Liver (tissue), 8 donors: ENCODE measurements at regions not wholly inside any gene's neighbourhood (a gene's known extent, or its start where the extent isn't known, plus 50 kb on each side); places are given as distances from the start of the nearest gene placed in this dataset.

Experiments
- DNase-seq: peaks from one replicate; pipeline ENCODE4 v3.0.0-alpha.2; 2017; ENCODE audit warnings: low spot score
- H3K27ac ChIP-seq, 2 donors: one replicate each; pipeline ENCODE4 v1.7.0; 2013; ENCODE audit warnings: inconsistent platforms in 2 of 2, low read length in 2 of 2, control low read depth in 1 of 2, low read depth in 1 of 2, mild to moderate bottlenecking in 1 of 2
- H3K27me3 ChIP-seq, 4 donors: one replicate each; pipeline versions ENCODE4 v1.6.1 to v1.7.0; 2013; ENCODE audit warnings: low read length in 3 of 4, inconsistent platforms in 1 of 4, mild to moderate bottlenecking in 1 of 4, moderate library complexity in 1 of 4; ENCODE audit not compliant: control insufficient read depth in 4 of 4, insufficient read depth in 4 of 4
- H3K36me3 ChIP-seq, 4 donors: one replicate each; pipeline versions ENCODE4 v1.6.1 to v1.7.0; 2013; ENCODE audit warnings: low read length in 3 of 4, mild to moderate bottlenecking in 3 of 4, low read depth in 1 of 4, moderate library complexity in 1 of 4; ENCODE audit not compliant: control insufficient read depth in 4 of 4, insufficient read depth in 3 of 4
- H3K4me1 ChIP-seq, 4 donors: one replicate each; pipeline versions ENCODE4 v1.6.1 to v1.7.0; 2013; ENCODE audit warnings: low read length in 3 of 4, mild to moderate bottlenecking in 3 of 4, moderate library complexity in 1 of 4; ENCODE audit not compliant: control insufficient read depth in 4 of 4, insufficient read depth in 4 of 4
- H3K4me3 ChIP-seq, 3 donors: one replicate each; pipeline versions ENCODE4 v1.6.1 to v1.7.0; 2013; ENCODE audit warnings: low read length in 3 of 3, control low read depth in 1 of 3, low read depth in 1 of 3, mild to moderate bottlenecking in 1 of 3
- H3K9ac ChIP-seq, 2 donors: one replicate each; pipeline ENCODE4 v1.7.0; 2013; ENCODE audit warnings: low read length in 2 of 2, mild to moderate bottlenecking in 2 of 2, moderate library complexity in 2 of 2, control low read depth in 1 of 2, low read depth in 1 of 2
- H3K9me3 ChIP-seq, 4 donors: one replicate each; pipeline versions ENCODE4 v1.6.1 to v1.7.0; 2013; ENCODE audit warnings: low read length in 3 of 4; ENCODE audit not compliant: control insufficient read depth in 4 of 4
- EGR1 ChIP-seq, 2 donors: IDR thresholded peaks; 2 replicates each; pipeline ENCODE4 v1.6.1; 2016 to 2018; ENCODE audit warnings: antibody characterized with exemption in 2 of 2, low read depth in 2 of 2
- FOXA2 ChIP-seq: IDR thresholded peaks from 2 replicates; pipeline ENCODE4 v1.6.1; 2016; ENCODE audit warnings: antibody characterized with exemption
- GABPA ChIP-seq, 2 donors: IDR thresholded peaks in 1 of 2; conservative IDR thresholded peaks in 1 of 2; 2 replicates each; pipeline ENCODE4 v1.6.1; 2016; ENCODE audit warnings: antibody characterized with exemption in 2 of 2, mild to moderate bottlenecking in 1 of 2, moderate library complexity in 1 of 2
- HNF4A ChIP-seq, 2 donors: conservative IDR thresholded peaks; 2 replicates each; pipeline ENCODE4 v1.6.1; 2016; ENCODE audit warnings: antibody characterized with exemption in 2 of 2, mild to moderate bottlenecking in 2 of 2
- HNF4G ChIP-seq: IDR thresholded peaks from 2 replicates; pipeline ENCODE4 v1.6.1; 2016; ENCODE audit warnings: antibody characterized with exemption
- JUND ChIP-seq, 2 donors: IDR thresholded peaks; 2 replicates each; pipeline ENCODE4 v1.6.1; 2016; ENCODE audit warnings: antibody characterized with exemption in 2 of 2
- NR2F2 ChIP-seq: IDR thresholded peaks from 2 replicates; pipeline ENCODE4 v1.6.1; 2016; ENCODE audit warnings: antibody characterized with exemption
- RAD21 ChIP-seq, 2 donors: IDR thresholded peaks; 2 replicates each; pipeline ENCODE4 v1.6.1; 2016; ENCODE audit warnings: antibody characterized with exemption in 2 of 2, mild to moderate bottlenecking in 2 of 2
- RXRA ChIP-seq, 2 donors: IDR thresholded peaks; 2 replicates each; pipeline ENCODE4 v1.6.1; 2017 to 2018; ENCODE audit warnings: antibody characterized with exemption in 2 of 2, mild to moderate bottlenecking in 1 of 2
- SP1 ChIP-seq: IDR thresholded peaks from 2 replicates; pipeline ENCODE4 v1.6.1; 2018; ENCODE audit warnings: antibody characterized with exemption, mild to moderate bottlenecking
- TAF1 ChIP-seq: conservative IDR thresholded peaks from 2 replicates; pipeline ENCODE4 v1.6.1; 2016; ENCODE audit warnings: antibody characterized with exemption, mild to moderate bottlenecking
- YY1 ChIP-seq: IDR thresholded peaks from 2 replicates; pipeline ENCODE4 v1.6.1; 2016; ENCODE audit warnings: antibody characterized with exemption, mild to moderate bottlenecking
- whole genome bisulfite sequencing: extraction: QIAGEN DNeasy Blood & Tissue Kit; methylation state at CpG from one replicate; pipeline ENCODE4 v1.1.7; 2013; 5-methylcytosine and 5-hydroxymethylcytosine counted together
- TF ChIP-seq, protein P1 (sequence below): IDR thresholded peaks from 2 replicates; pipeline ENCODE4 v1.6.1; 2016; ENCODE audit warnings: antibody characterized with exemption
- TF ChIP-seq, protein P2 (sequence below): IDR thresholded peaks from 2 replicates; pipeline ENCODE4 v1.6.1; 2016; ENCODE audit warnings: antibody characterized with exemption
- TF ChIP-seq, protein P3 (sequence below): fragments of 150-350 bp; IDR thresholded peaks from 2 replicates; pipeline ENCODE4 v1.5.1; 2017; ENCODE audit warnings: improper control_type of control experiment, low read depth, low read length; ENCODE audit not compliant: missing input control
- TF ChIP-seq, protein P4 (sequence below): IDR thresholded peaks from 2 replicates; pipeline ENCODE4 v1.6.1; 2016; ENCODE audit warnings: antibody characterized with exemption
- TF ChIP-seq, protein P5 (sequence below): IDR thresholded peaks from 2 replicates; pipeline ENCODE4 v1.6.1; 2016; ENCODE audit warnings: antibody characterized with exemption, mild to moderate bottlenecking
- donor health status: healthy.
- donor health status: healthy.
- donor health status: healthy.
- donor health status: healthy.
- donor health status: healthy.

DNA sequence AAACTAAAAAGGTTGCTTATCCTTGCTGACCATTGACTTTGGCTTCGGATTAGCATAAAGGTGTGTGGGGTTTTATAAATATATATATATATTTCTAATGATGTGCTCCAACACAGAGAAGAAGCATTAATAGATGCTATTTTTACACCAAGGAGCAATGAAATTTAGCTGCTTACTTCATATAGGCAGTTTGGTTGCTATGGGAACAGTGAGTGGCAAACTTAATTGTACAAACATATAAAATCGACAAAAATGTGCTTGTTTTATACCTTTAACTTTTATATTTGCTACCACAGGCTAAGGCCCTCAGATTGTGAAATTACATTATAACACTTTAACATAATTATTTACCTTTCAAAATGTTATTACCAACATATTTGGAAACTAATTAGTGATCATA is 303.4 kb downstream of the SEC23A start:
- H3K9me3 ChIP-seq, result peaks cover 0 to 11% (median 2%) of the 10 kb centered on the region in 4 donors
- 80% methylated on average over 2 of the region's 2 CpGs for WGBS
- H3K27ac ChIP-seq, result no peak overlapping the region
- H3K27me3 ChIP-seq, result no peaks in the 10 kb centered on the region
- H3K9ac ChIP-seq, result no peak overlapping the region
- no peaks in the 10 kb centered on the region for H3K36me3 ChIP-seq
- no peaks in the 10 kb centered on the region for H3K4me1 ChIP-seq
- TF ChIP-seq YY1 (no peak), RAD21 (IDR thresholded peaks at IDR 0.05) (no peak), TAF1 (no peak), NR2F2 (no peak), FOXA2 (no peak), EGR1 (IDR thresholded peaks at IDR 0.05; ENCODE audit: low read depth in 2 of 2) (no peak), RXRA (IDR thresholded peaks at IDR 0.05) (no peak), JUND (IDR thresholded peaks at IDR 0.05) (no peak), SP1 (no peak), GABPA (IDR thresholded peaks at IDR 0.05 in 1 of 2, conservative IDR thresholded peaks at IDR 0.05 in 1 of 2) (no peak), HNF4G (no peak)
- TF ChIP-seq, protein P1, sequence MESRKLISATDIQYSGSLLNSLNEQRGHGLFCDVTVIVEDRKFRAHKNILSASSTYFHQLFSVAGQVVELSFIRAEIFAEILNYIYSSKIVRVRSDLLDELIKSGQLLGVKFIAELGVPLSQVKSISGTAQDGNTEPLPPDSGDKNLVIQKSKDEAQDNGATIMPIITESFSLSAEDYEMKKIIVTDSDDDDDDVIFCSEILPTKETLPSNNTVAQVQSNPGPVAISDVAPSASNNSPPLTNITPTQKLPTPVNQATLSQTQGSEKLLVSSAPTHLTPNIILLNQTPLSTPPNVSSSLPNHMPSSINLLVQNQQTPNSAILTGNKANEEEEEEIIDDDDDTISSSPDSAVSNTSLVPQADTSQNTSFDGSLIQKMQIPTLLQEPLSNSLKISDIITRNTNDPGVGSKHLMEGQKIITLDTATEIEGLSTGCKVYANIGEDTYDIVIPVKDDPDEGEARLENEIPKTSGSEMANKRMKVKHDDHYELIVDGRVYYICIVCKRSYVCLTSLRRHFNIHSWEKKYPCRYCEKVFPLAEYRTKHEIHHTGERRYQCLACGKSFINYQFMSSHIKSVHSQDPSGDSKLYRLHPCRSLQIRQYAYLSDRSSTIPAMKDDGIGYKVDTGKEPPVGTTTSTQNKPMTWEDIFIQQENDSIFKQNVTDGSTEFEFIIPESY, result no peak
- TF ChIP-seq, protein P2, sequence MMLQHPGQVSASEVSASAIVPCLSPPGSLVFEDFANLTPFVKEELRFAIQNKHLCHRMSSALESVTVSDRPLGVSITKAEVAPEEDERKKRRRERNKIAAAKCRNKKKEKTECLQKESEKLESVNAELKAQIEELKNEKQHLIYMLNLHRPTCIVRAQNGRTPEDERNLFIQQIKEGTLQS, result no peak
- H3K4me3 ChIP-seq, result no peak overlapping the region
- no peak for DNase-seq

DNA sequence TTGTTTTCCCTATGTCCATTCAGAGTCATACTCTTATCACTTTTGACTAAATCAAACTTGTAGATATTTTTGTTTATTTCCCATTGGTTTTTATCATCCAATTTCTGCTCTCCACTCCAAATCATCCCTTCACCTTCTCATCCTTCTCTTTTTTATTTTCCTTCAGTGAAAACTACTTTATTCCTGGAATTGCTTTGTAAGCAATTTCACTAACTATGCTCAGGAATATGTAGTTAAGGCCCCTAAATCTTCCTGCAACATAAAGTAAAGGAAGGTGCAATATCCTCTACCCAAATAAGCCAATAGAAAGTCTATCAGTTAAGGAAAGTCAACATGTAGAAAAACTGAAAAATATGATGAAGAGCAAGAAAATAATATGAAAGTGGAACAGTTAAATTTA is 308.4 kb downstream of the SEC23A start:
- H3K27me3 ChIP-seq, result no peaks in the 10 kb centered on the region
- H3K27ac ChIP-seq, result no peak overlapping the region
- no peak for TF ChIP-seq TAF1
- no peak for TF ChIP-seq NR2F2
- no peak for TF ChIP-seq EGR1 (IDR thresholded peaks at IDR 0.05; ENCODE audit: low read depth in 2 of 2)
- TF ChIP-seq, protein P3, sequence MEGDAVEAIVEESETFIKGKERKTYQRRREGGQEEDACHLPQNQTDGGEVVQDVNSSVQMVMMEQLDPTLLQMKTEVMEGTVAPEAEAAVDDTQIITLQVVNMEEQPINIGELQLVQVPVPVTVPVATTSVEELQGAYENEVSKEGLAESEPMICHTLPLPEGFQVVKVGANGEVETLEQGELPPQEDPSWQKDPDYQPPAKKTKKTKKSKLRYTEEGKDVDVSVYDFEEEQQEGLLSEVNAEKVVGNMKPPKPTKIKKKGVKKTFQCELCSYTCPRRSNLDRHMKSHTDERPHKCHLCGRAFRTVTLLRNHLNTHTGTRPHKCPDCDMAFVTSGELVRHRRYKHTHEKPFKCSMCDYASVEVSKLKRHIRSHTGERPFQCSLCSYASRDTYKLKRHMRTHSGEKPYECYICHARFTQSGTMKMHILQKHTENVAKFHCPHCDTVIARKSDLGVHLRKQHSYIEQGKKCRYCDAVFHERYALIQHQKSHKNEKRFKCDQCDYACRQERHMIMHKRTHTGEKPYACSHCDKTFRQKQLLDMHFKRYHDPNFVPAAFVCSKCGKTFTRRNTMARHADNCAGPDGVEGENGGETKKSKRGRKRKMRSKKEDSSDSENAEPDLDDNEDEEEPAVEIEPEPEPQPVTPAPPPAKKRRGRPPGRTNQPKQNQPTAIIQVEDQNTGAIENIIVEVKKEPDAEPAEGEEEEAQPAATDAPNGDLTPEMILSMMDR, result no peak
- TF ChIP-seq, protein P4, sequence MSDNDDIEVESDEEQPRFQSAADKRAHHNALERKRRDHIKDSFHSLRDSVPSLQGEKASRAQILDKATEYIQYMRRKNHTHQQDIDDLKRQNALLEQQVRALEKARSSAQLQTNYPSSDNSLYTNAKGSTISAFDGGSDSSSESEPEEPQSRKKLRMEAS, result no peak
- TF ChIP-seq RXRA (IDR thresholded peaks at IDR 0.05), result no peak
- TF ChIP-seq, protein P2, result no peak
- TF ChIP-seq, protein P5, sequence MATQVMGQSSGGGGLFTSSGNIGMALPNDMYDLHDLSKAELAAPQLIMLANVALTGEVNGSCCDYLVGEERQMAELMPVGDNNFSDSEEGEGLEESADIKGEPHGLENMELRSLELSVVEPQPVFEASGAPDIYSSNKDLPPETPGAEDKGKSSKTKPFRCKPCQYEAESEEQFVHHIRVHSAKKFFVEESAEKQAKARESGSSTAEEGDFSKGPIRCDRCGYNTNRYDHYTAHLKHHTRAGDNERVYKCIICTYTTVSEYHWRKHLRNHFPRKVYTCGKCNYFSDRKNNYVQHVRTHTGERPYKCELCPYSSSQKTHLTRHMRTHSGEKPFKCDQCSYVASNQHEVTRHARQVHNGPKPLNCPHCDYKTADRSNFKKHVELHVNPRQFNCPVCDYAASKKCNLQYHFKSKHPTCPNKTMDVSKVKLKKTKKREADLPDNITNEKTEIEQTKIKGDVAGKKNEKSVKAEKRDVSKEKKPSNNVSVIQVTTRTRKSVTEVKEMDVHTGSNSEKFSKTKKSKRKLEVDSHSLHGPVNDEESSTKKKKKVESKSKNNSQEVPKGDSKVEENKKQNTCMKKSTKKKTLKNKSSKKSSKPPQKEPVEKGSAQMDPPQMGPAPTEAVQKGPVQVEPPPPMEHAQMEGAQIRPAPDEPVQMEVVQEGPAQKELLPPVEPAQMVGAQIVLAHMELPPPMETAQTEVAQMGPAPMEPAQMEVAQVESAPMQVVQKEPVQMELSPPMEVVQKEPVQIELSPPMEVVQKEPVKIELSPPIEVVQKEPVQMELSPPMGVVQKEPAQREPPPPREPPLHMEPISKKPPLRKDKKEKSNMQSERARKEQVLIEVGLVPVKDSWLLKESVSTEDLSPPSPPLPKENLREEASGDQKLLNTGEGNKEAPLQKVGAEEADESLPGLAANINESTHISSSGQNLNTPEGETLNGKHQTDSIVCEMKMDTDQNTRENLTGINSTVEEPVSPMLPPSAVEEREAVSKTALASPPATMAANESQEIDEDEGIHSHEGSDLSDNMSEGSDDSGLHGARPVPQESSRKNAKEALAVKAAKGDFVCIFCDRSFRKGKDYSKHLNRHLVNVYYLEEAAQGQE, result no peak
- TF ChIP-seq SP1, result no peak
- TF ChIP-seq GABPA (IDR thresholded peaks at IDR 0.05 in 1 of 2, conservative IDR thresholded peaks at IDR 0.05 in 1 of 2), result no peak
- TF ChIP-seq HNF4A (conservative IDR thresholded peaks at IDR 0.05), result no peak
- TF ChIP-seq, protein P1, result no peak
- H3K9me3 ChIP-seq, result no peaks in the 10 kb centered on the region
- no peaks in the 10 kb centered on the region for H3K4me1 ChIP-seq
- DNase-seq, result no peak
- no peaks in the 10 kb centered on the region for H3K36me3 ChIP-seq
- H3K4me3 ChIP-seq, result no peak overlapping the region
- H3K9ac ChIP-seq, result no peak overlapping the region
